Muscle of leg (tissue), 3 donors: ENCODE measurements at regions not wholly inside any gene's neighbourhood (a gene's known extent, or its start where the extent isn't known, plus 50 kb on each side); places are given as distances from the start of the nearest gene placed in this dataset.

Experiments used
- DNase-seq: peaks from one replicate; pipeline ENCODE4 v3.0.0; 2013
- H3K27ac ChIP-seq: one replicate; pipeline ENCODE4 v1.5.1; 2013; ENCODE audit warnings: mild to moderate bottlenecking, low read length, control low read depth
- H3K27me3 ChIP-seq: one replicate; pipeline ENCODE4 v1.6.1; 2013; ENCODE audit warnings: low read length; ENCODE audit not compliant: control insufficient read depth, insufficient read depth
- H3K36me3 ChIP-seq: one replicate; pipeline ENCODE4 v1.6.1; 2013; ENCODE audit warnings: low read length; ENCODE audit not compliant: control insufficient read depth, insufficient read depth
- H3K4me1 ChIP-seq: one replicate; pipeline ENCODE4 v1.6.1; 2013; ENCODE audit warnings: low read length; ENCODE audit not compliant: control insufficient read depth, insufficient read depth
- H3K4me3 ChIP-seq: one replicate; pipeline ENCODE4 v1.5.1; 2013; ENCODE audit warnings: low read length, control low read depth
- H3K9me3 ChIP-seq: replicated peaks from 2 replicates; pipeline ENCODE4 v1.6.1; 2013; ENCODE audit warnings: low read depth, low read length; ENCODE audit not compliant: control insufficient read depth
- WGBS: methylation state at CpG from one replicate; pipeline ENCODE4 v1.1.5; 2013; ENCODE audit warnings: missing lambda C conversion rate; ENCODE audit not compliant: insufficient coverage; 5-methylcytosine and 5-hydroxymethylcytosine counted together

DNA sequence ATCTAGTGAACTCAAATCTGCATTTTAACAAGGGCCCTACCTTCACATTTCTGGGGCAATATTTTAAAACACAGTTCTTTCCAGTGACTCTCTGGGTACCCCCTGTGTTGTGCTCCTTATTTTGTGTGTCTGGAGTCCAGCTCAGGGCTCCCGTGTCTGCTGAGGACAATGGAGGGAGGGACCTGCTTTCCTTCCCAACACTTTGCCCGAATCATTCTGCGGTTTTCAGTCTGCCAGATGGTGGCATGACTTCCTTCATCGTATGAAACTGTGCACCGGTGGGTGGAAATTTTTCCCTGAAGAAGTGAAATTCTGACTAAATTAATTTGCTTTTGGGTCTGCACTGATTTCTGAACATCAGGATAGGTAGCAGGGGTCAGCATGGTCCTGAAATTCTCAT lies 153.6 kb upstream of the CD180 start:
- Histone ChIP-seq H3K36me3 (no peaks in the 10 kb centered on the region), H3K4me3 (no peak overlapping the region), H3K27me3 (no peaks in the 10 kb centered on the region), H3K27ac (no peak overlapping the region), H3K4me1 (peaks cover 2% of the 10 kb centered on the region), H3K9me3 (no peaks in the 10 kb centered on the region)
- WGBS: 66% methylated on average over 5 of the region's 5 CpGs
- peak; percentile 36 for DNase-seq

DNA sequence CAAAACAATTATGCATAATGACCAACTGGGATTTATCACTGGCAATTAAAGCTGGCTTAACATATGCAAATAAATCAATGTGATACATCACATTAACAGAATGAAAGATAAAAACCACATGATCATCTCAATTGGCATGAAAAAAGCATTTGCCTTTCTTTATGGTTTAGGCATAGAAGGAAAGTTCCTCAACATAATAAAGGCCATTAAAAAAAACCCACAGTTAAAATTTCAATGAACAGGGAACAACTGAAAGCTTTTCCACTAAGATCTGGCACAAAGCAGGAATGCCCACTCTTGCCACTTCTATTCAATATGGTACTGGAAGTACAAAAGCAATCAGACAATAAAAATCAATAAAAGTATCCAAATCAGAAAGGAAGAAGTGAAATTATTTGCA lies 151.2 kb upstream of the CD180 start:
- H3K4me3 ChIP-seq: no peak overlapping the region
- no peaks in the 10 kb centered on the region for H3K27me3 ChIP-seq
- DNase-seq: no peak
- no peaks in the 10 kb centered on the region for H3K9me3 ChIP-seq
- H3K36me3 ChIP-seq: no peaks in the 10 kb centered on the region
- no peak overlapping the region for H3K27ac ChIP-seq
- no peaks in the 10 kb centered on the region for H3K4me1 ChIP-seq

DNA sequence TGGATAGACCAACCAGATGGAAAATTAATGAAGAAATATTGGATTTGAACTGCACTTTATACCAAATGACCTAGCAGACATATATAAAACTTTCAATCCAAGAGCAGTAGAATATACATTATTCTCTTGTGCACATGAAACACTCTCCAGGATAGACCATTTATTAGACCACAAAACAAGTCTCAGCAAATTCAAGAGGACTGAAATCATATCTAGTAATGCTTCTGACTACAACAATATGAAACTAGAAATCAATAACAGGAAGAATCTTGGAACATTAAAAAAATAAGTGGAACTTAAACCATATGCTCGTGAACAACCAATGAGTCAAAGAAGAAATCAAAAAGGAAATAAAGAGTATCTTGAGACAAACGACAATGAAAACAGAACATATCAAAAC lies 150.0 kb upstream of the CD180 start:
- no peak overlapping the region for H3K27ac ChIP-seq
- H3K9me3 ChIP-seq: no peaks in the 10 kb centered on the region
- H3K27me3 ChIP-seq: no peaks in the 10 kb centered on the region
- H3K4me3 ChIP-seq: no peak overlapping the region
- WGBS: no CpG with 5 or more reads among the region's 2 CpGs
- no peaks in the 10 kb centered on the region for H3K4me1 ChIP-seq
- no peak for DNase-seq
- H3K36me3 ChIP-seq: no peaks in the 10 kb centered on the region

DNA sequence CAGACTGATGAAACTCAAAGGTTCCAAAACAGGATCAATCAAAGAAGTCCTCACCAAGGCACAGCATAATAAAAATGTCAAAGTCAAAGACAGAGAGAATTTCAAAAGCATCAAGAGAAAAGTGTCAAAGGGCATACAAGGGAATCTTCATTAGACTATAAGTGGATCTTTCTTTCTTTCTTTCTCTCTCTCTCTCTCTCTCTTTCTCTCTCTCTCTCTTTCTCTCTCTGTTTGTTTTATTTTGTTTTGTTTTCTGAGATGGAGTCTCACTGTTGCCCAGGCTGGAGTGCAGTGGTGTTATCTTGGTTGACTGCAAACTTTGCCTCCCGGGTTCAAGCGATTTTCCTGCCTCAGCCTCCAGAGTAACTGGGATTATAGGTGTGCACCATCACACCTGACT lies 148.3 kb upstream of the CD180 start:
- DNase-seq: no peak
- Histone ChIP-seq H3K36me3 (no peaks in the 10 kb centered on the region), H3K27me3 (no peaks in the 10 kb centered on the region), H3K27ac (no peak overlapping the region), H3K4me3 (no peak overlapping the region), H3K9me3 (no peaks in the 10 kb centered on the region), H3K4me1 (no peaks in the 10 kb centered on the region)
- no CpG with 5 or more reads among the region's 2 CpGs for WGBS

DNA sequence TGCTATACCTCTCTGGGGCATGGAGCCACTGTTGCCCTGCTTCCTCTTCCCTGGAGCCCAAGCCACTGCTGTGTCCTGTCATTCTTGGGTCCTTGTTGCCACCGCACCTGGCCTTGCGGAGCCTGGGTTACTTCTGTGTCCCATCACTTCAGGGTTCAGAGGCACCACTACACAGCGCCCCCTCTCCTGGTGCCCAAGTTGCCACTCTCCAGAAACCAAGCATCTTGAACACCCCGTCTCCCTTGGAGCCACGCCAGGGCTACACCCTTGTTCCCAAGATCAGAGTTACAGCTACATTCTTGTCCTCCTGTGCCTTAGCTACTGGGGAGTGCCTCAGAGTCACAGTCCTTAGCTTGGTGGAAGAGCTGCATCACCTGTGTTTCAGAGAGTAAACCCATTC lies 147.2 kb upstream of the CD180 start:
- no peak overlapping the region for H3K4me3 ChIP-seq
- no peaks in the 10 kb centered on the region for H3K36me3 ChIP-seq
- H3K27me3 ChIP-seq: no peaks in the 10 kb centered on the region
- no peaks in the 10 kb centered on the region for H3K4me1 ChIP-seq
- WGBS: 86% methylated on average over 5 of the region's 5 CpGs
- no peak for DNase-seq
- H3K9me3 ChIP-seq: no peaks in the 10 kb centered on the region
- no peak overlapping the region for H3K27ac ChIP-seq

DNA sequence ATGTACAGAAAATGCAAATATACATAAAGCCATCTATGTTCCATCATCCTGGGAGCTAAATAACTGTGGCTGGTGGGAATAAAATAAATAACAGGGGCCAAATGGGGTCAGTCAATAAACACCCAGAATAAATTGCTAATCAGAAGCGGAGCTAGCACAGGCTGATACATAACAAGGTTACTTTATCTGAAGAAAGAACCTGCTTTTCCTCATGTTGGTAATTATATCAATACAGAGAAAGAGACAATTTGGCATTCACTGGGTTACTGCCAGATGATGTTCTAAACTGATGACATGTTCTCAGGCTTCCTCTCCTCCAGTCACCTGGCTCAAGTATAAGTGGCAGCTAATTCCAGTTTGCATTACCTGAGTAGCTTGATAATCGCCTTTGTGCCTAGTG lies 144.9 kb upstream of the CD180 start:
- Histone ChIP-seq H3K4me1 (peaks cover 5% of the 10 kb centered on the region), H3K4me3 (no peak overlapping the region), H3K36me3 (no peaks in the 10 kb centered on the region), H3K27ac (no peak overlapping the region), H3K9me3 (no peaks in the 10 kb centered on the region), H3K27me3 (no peaks in the 10 kb centered on the region)
- WGBS: no CpG with 5 or more reads among the region's 2 CpGs
- no peak for DNase-seq

DNA sequence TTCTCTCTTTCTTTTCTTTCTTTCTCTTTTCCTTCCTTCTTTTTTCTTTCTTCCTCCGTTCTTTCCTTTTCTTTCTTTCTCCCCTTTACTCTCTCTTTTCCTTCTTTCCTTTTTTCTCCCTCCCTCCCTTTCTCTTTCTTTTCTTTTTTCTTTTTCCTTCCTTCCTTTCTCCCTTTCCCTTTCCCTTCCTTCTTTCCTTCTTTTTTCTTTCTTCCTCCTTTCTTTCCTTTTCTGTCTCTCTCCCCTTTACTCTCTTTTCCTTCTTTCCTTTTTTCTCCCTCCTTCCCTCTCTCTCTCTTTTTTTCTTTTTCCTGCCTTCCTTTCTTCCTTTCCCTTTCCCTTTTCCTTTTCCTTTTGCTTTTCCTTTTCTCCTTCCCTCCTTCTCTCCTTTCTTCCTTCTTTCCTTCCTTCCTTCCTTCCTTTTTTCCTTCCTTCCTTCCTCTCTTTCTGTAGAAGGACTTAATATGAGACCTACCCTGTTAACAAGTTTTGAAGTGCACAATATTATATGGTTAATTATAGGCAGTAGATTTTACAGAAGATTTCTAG lies 142.7 kb upstream of the CD180 start:
- H3K27me3 ChIP-seq: no peaks in the 10 kb centered on the region
- H3K4me1 ChIP-seq: peaks cover 5% of the 10 kb centered on the region
- no peak overlapping the region for H3K4me3 ChIP-seq
- no peak for DNase-seq
- H3K36me3 ChIP-seq: no peaks in the 10 kb centered on the region
- 100% methylated on average over 1 of the region's 1 CpG for WGBS
- H3K27ac ChIP-seq: no peak overlapping the region
- H3K9me3 ChIP-seq: no peaks in the 10 kb centered on the region

DNA sequence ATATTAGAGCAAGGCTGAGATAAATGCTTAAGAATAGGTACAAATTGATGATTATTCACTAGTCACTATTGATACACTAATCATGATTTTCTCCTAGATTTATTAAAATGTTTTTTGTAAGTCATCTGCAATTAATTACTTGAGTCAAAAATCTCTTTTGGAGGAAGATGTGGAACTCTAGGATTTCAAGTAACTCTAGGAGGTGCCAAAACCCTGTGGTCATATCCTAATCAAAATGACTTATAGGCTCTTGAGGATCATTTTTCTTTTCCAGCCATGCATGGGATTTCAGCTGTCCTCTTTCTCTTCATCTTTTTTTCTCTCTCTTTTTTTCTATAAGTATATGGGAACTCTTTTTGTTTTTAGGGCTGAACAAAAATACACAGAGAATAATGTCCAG lies 141.8 kb upstream of the CD180 start:
- Histone ChIP-seq H3K27me3 (no peaks in the 10 kb centered on the region), H3K27ac (no peak overlapping the region), H3K4me1 (peaks cover 5% of the 10 kb centered on the region), H3K4me3 (no peak overlapping the region), H3K36me3 (no peaks in the 10 kb centered on the region), H3K9me3 (no peaks in the 10 kb centered on the region)
- peak; percentile 77 for DNase-seq

DNA sequence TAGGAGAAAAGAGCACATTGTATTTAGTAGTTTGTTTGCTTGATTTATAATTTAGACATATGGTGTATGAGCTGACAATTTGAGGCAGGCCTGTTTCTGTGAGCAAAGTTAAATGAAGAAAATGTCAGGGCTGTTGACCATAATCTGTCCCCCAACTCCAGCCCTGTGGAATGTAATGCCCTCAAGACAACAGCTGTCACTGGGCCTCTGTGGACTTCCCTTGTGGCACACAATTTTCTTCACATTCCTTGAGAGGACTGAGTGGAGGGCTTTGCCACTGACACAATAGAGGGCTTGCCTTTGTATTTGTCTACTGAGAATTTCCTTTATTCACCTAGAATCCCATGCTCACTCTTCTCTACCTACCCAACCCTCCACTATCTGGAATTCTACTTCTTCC lies 141.2 kb upstream of the CD180 start:
- peaks cover 5% of the 10 kb centered on the region for H3K4me1 ChIP-seq
- H3K4me3 ChIP-seq: no peak overlapping the region
- no peaks in the 10 kb centered on the region for H3K27me3 ChIP-seq
- DNase-seq: no peak
- H3K36me3 ChIP-seq: no peaks in the 10 kb centered on the region
- no peaks in the 10 kb centered on the region for H3K9me3 ChIP-seq
- no peak overlapping the region for H3K27ac ChIP-seq

DNA sequence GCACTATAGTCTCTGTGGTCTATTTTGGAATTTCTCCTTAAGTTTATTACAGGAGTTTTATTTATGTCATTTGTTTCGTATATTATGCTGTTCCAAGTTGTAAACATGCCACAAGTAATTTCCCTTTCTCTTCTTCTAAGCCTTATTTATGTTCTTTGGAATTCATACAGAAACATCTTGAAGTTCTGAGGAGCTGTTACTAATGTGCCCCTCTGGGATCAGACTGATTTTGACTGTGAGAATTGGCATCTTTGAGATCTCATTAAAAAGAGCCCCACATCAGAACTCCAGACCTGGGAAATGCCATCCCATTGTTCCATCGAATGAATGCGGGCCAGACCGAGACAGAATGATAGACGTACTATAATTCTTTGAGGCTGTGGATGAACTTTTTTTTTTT lies 138.8 kb upstream of the CD180 start:
- DNase-seq: peak; percentile 53
- H3K9me3 ChIP-seq: no peaks in the 10 kb centered on the region
- H3K27ac ChIP-seq: no peak overlapping the region

DNA sequence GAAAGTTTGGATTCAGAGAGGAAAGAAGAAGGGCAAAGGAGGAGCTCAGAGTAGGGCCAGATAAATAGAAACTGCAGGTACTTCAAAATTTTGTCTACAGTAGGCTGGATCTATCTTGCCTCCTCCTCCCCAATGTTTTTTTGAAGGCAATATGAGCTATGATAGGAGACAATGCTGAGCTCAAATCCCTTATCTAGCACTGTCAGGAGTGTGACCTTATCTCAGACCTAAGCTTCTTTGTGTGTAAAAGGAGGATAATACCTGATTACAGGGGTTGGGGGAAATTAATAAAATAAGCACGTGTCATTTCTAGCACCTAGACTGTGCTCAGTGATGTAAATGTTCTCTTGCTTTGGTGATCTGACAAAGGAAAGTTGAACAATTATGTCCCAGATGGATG lies 137.8 kb upstream of the CD180 start:
- Histone ChIP-seq H3K36me3 (no peaks in the 10 kb centered on the region), H3K4me1 (peaks cover 5% of the 10 kb centered on the region), H3K4me3 (no peak overlapping the region), H3K9me3 (no peaks in the 10 kb centered on the region), H3K27me3 (no peaks in the 10 kb centered on the region), H3K27ac (no peak overlapping the region)
- DNase-seq: no peak
- WGBS: 83% methylated on average over 1 of the region's 1 CpG

More for the DNA sequence above, 138.8 kb upstream of the CD180 start:
- Histone ChIP-seq H3K4me1 (peaks cover 5% of the 10 kb centered on the region), H3K36me3 (no peaks in the 10 kb centered on the region), H3K4me3 (no peak overlapping the region), H3K27me3 (no peaks in the 10 kb centered on the region)
- no CpG with 5 or more reads among the region's 5 CpGs for WGBS
